Spleen (tissue), 11 donors: ENCODE measurements at regions not wholly inside any gene's neighbourhood (a gene's known extent, or its start where the extent isn't known, plus 50 kb on each side); places are given as distances from the start of the nearest gene placed in this dataset.
"Not testable (repeated sequence)": the region's sequence is repeated elsewhere in the genome, so short reads cannot be mapped to it uniquely, and the experiment has no call there.

Experiments used
- DNase-seq: peaks from one replicate; pipeline ENCODE4 v3.0.0-alpha.2; 2020
- H3K27ac ChIP-seq, 8 donors: fragments of 200-600 bp; sonication (generic) in 7 of 8; 1 replicate in 4 of 8; 2 replicates in 4 of 8; pipeline versions ENCODE4 v1.5.0 to v1.8.0; 2016 to 2021; ENCODE audit warnings: inconsistent platforms in 4 of 8, mild to moderate bottlenecking in 4 of 8, moderate library complexity in 1 of 8
- H3K27me3 ChIP-seq, 7 donors: fragments of 200-600 bp; sonication (generic) in 6 of 7; replicated peaks in 1 of 7; 1 replicate in 4 of 7; 2 replicates in 3 of 7; pipeline versions ENCODE4 v1.5.0 to v1.8.0; 2016 to 2021; ENCODE audit warnings: inconsistent platforms in 3 of 7, mild to moderate bottlenecking in 1 of 7
- H3K36me3 ChIP-seq, 6 donors: fragments of 200-600 bp; sonication (generic) in 5 of 6; 1 replicate in 4 of 6; 2 replicates in 2 of 6; pipeline versions ENCODE4 v1.5.0 to v1.8.0; 2016 to 2021; ENCODE audit warnings: inconsistent platforms in 2 of 6
- H3K4me1 ChIP-seq, 6 donors: fragments of 200-600 bp; sonication (generic) in 5 of 6; 1 replicate in 3 of 6; 2 replicates in 3 of 6; pipeline versions ENCODE4 v1.5.0 to v1.8.0; 2016 to 2021; ENCODE audit warnings: inconsistent platforms in 3 of 6
- H3K4me3 ChIP-seq, 8 donors: fragments of 200-600 bp; sonication (generic) in 7 of 8; 1 replicate in 4 of 8; 2 replicates in 4 of 8; pipeline versions ENCODE4 v1.5.0 to v1.8.0; 2016 to 2021; ENCODE audit warnings: inconsistent platforms in 4 of 8, mild to moderate bottlenecking in 4 of 8, moderate library complexity in 2 of 8
- H3K9me3 ChIP-seq, 8 donors: fragments of 200-600 bp; sonication (generic) in 7 of 8; 1 replicate in 4 of 8; 2 replicates in 4 of 8; pipeline versions ENCODE4 v1.5.0 to v1.8.0; 2016 to 2021; ENCODE audit warnings: inconsistent platforms in 4 of 8
- POLR2A ChIP-seq, 3 donors: fragments of 450-650 bp; IDR thresholded peaks; one replicate each; pipeline ENCODE4 v1.5.1; 2017; ENCODE audit warnings: antibody characterized with exemption in 3 of 3, mild to moderate bottlenecking in 1 of 3
- POLR2AphosphoS5 ChIP-seq, 3 donors: sonication (generic); formaldehyde crosslinking; IDR thresholded peaks; one replicate each; pipeline ENCODE4 v1.5.1; 2017; ENCODE audit warnings: antibody characterized with exemption in 3 of 3
- WGBS, 5 donors: extraction: QIAGEN DNeasy Blood & Tissue Kit in 3 of 5; methylation state at CpG; one replicate each; pipeline versions ENCODE4 v1.1.5 to v1.1.7; 2013 to 2018; 5-methylcytosine and 5-hydroxymethylcytosine counted together
- intact Hi-C: fragments of 100-400 bp; cut with DNase I; formaldehyde crosslinking; loops from one replicate; pipeline ENCODE4 v1.15.0; 2023; ENCODE audit warnings: low total_unique reads
- TF ChIP-seq, protein P1 (sequence below), 11 experiments: fragments of 200-600 bp in 7 of 11; fragments of 450-650 bp in 4 of 11; sonication (generic) in 4 of 11; IDR thresholded peaks in 8 of 11; conservative IDR thresholded peaks in 3 of 11; 1 replicate in 7 of 11; 2 replicates in 4 of 11; pipeline versions ENCODE4 v1.4.0 to v1.8.0; 2016 to 2021; ENCODE audit warnings: antibody characterized with exemption in 11 of 11, inconsistent platforms in 4 of 11, mild to moderate bottlenecking in 1 of 11
- donor health status: healthy with polysubstance abuse.
- donor health status: DM: no; HTN: no; CAD: no; lungs with moderate emphysema.
- donor health status: DM: no; HTN: no; CAD: no.
- donor health status: Bipolar disorder and iron deficiency.
- donor health status: healthy.
- donor health status: DM: no; HTN: no; CAD: no.
- donor health status: DM: yes; HTN: yes; CAD: no.

DNA sequence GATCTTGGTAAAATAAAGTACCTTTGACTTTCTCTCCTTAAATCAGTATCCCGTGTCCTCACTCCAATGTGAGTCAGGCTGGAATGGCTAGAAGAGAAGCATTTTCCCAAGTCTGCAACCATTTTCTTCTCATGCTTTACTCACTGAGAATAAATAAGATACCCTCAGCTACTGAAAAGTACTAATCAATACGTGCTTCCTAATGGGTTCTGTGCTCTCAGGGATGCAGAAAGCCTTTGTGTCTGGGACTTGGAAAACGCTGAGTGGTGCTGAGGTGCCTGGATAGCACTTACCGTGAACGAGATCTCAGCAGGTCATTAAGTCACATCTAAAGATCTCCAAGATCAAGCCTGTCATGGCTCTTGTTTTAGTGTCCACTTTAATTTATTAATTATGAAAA lies 672.3 kb upstream of the C16orf82 start:
- no peak overlapping the region for H3K4me3 ChIP-seq
- TF ChIP-seq POLR2A (IDR thresholded peaks at IDR 0.05) (no peak), POLR2AphosphoS5 (IDR thresholded peaks at IDR 0.05) (no peak)
- TF ChIP-seq, protein P1, sequence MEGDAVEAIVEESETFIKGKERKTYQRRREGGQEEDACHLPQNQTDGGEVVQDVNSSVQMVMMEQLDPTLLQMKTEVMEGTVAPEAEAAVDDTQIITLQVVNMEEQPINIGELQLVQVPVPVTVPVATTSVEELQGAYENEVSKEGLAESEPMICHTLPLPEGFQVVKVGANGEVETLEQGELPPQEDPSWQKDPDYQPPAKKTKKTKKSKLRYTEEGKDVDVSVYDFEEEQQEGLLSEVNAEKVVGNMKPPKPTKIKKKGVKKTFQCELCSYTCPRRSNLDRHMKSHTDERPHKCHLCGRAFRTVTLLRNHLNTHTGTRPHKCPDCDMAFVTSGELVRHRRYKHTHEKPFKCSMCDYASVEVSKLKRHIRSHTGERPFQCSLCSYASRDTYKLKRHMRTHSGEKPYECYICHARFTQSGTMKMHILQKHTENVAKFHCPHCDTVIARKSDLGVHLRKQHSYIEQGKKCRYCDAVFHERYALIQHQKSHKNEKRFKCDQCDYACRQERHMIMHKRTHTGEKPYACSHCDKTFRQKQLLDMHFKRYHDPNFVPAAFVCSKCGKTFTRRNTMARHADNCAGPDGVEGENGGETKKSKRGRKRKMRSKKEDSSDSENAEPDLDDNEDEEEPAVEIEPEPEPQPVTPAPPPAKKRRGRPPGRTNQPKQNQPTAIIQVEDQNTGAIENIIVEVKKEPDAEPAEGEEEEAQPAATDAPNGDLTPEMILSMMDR (IDR thresholded peaks at IDR 0.05 in 8 of 11, conservative IDR thresholded peaks at IDR 0.05 in 3 of 11), result no peak
- no peak overlapping the region for H3K27ac ChIP-seq
- no peaks in the 10 kb centered on the region for H3K4me1 ChIP-seq
- no peak for DNase-seq
- H3K36me3 ChIP-seq, result no peaks in the 10 kb centered on the region
- WGBS, 5 donors, result 68 to 75% (median 69%) methylated on average over 5 of the region's 5 CpGs
- peaks cover 0 to 3% (median 0%) of the 10 kb centered on the region in 7 donors for H3K27me3 ChIP-seq
- intact Hi-C loops, result no loop called here
- H3K9me3 ChIP-seq, result peaks cover 0 to 4% (median 0%) of the 10 kb centered on the region in 8 donors

DNA sequence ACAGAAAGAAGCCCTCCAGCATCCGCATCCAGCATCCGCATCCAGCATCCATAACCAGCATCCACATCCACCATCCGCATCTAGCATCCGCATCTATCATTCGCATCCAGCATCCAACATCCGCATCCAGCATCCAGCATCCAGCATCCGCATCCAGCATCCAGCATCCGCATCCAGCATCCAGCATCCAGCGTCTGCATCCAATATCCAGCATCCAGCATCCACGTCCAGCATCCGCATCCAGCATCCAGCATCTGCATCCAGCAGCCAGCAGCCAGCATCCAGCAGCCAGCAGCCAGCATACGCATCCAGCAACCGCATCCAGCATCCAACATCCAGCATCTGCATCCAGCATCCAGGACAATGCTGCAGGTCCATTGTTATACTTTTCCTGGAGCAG lies 671.0 kb upstream of the C16orf82 start:
- no peak for DNase-seq
- Histone ChIP-seq H3K4me3 (no peak overlapping the region), H3K4me1 (no peaks in the 10 kb centered on the region), H3K27ac (no peak overlapping the region), H3K36me3 (no peaks in the 10 kb centered on the region), H3K9me3 (peaks cover 0 to 4% (median 0%) of the 10 kb centered on the region in 8 donors), H3K27me3 (peaks cover 0 to 3% (median 0%) of the 10 kb centered on the region in 7 donors)
- WGBS, 5 donors, result 83 to 94% (median 87%) methylated on average over 13 of the region's 13 CpGs
- intact Hi-C loops, result no loop called here
- TF ChIP-seq POLR2AphosphoS5 (IDR thresholded peaks at IDR 0.05) (no peak), POLR2A (IDR thresholded peaks at IDR 0.05) (no peak)
- TF ChIP-seq, protein P1 (IDR thresholded peaks at IDR 0.05 in 8 of 11, conservative IDR thresholded peaks at IDR 0.05 in 3 of 11), result no peak

DNA sequence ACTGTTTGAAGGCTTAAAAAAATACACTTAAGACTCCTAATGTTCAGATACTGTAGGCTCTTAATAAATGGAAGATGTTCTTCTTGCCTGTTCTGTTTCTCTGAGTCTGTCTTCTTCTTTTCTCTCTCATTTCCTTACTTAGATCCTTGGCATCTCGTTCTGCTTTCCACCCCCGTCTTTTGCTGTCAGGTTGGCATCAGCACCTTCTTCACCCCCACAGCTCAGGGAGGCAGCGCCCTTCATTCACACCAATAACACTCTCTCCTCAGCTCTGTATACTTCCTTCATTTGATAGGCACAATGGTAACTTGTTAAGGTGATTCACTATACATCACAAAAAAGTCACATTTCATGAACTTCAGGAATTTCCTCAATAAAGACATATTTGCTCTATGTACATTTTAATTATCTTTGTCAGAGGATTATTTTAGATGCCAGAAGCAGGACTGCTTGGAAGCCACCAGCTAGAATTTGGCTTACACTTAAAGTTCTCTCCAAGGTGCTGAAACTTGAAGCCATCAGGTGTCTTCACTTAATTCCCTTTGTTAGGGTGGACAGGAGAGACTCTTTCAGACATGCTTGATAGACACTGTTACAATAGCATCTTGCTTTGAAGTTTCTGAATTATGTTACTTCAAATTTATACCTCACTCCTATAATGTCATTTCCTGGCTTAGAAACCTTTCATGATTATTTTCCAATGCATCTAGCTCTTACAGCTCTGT lies 670.1 kb upstream of the C16orf82 start:
- H3K27me3 ChIP-seq, result peaks cover 0 to 2% (median 0%) of the 10 kb centered on the region in 7 donors
- no peak overlapping the region for H3K27ac ChIP-seq
- intact Hi-C loops, result no loop called here
- H3K9me3 ChIP-seq, result peaks cover 0 to 4% (median 0%) of the 10 kb centered on the region in 8 donors
- no peaks in the 10 kb centered on the region for H3K36me3 ChIP-seq
- no peak overlapping the region for H3K4me3 ChIP-seq
- 31 to 58% (median 53%) methylated on average over 3 of the region's 3 CpGs for WGBS, 5 donors
- no peak for DNase-seq
- no peaks in the 10 kb centered on the region for H3K4me1 ChIP-seq
- TF ChIP-seq POLR2AphosphoS5 (IDR thresholded peaks at IDR 0.05), result no peak

DNA sequence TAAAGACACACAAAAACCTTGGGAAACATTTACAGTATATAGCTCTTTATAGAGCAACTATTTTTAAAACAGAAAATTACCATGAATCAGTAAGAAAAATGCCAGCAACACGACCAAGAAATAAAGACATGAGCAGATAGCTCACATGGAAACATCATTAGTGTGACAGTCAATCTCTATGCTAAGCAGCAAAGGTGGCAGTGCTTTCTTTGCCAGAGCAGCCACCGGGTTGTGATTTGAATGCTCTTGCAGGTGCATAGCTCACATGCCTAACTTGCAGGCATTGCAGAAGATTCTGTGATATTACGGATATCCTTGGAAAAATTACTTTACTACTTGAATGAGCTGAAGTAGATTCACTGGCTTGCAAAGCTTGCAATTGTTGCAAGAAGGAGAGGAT lies 652.9 kb upstream of the C16orf82 start:
- Histone ChIP-seq H3K4me3 (no peak overlapping the region), H3K36me3 (no peaks in the 10 kb centered on the region), H3K9me3 (peaks cover 0 to 12% (median under 1%) of the 10 kb centered on the region in 8 donors), H3K27me3 (peaks cover 0 to 3% (median 0%) of the 10 kb centered on the region in 7 donors), H3K27ac (no peak overlapping the region), H3K4me1 (no peaks in the 10 kb centered on the region)
- intact Hi-C loops, result no loop called here
- TF ChIP-seq, protein P1 (IDR thresholded peaks at IDR 0.05 in 8 of 11, conservative IDR thresholded peaks at IDR 0.05 in 3 of 11), result no peak
- no peak for TF ChIP-seq POLR2A (IDR thresholded peaks at IDR 0.05)
- TF ChIP-seq POLR2AphosphoS5 (IDR thresholded peaks at IDR 0.05), result no peak
- WGBS, 5 donors, result 65 to 79% (median 70%) methylated on average over 3 of the region's 3 CpGs
- no peak for DNase-seq

DNA sequence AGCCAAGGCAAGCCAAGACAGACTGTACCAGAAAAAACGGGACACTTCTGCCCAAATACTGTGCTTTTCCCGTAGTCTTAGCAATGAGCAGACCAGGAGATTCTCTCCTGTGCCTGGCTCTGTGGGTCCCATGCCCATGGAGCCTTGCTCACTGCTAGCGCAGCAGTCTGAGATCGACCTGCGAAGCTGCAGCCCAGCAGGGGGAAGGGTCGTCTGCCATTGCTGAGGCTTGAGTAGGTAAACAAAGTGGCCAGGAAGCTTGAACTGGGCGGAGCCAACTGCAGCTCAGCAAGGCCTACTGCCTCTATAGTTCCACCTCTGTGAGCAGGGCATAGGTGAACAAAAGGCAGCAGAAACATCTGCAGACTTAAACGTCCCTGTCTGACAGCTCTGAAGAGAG lies 647.3 kb upstream of the C16orf82 start:
- H3K27me3 ChIP-seq, H3K36me3 ChIP-seq, H3K27ac ChIP-seq, DNase-seq, intact Hi-C loops, H3K4me3 ChIP-seq, H3K4me1 ChIP-seq: not testable (repeated sequence)
- WGBS, 5 donors, result 63 to 68% (median 67%) methylated on average over 6 to 8 of the region's 8 CpGs
- H3K9me3 ChIP-seq, result peaks cover 0 to 18% (median 6%) of the 10 kb centered on the region in 8 donors
